Endothelial cell of umbilical vein (primary cell): ENCODE measurements at regions not wholly inside any gene's neighbourhood (a gene's known extent, or its start where the extent isn't known, plus 50 kb on each side); places are given as distances from the start of the nearest gene placed in this dataset.
A peak's percentile ranks its signal among the peaks of the same experiment; 100 is the strongest.

Experiments
- BruUV-seq: library from RNA; stranded (reverse); fragments of 400-500 nt; replicated peaks from 2 replicates; lab custom pipeline; 2021; lab: Mats Ljungman, UMichigan
- CTCF ChIA-PET: fragments of 300-600, 350-600 bp; sonication (Branson Sonifier 250); formaldehyde crosslinking; loops from one replicate; lab custom pipeline; 2021; ENCODE audit warnings: antibody characterized with exemption, inconsistent platforms; lab: Charles Lee
- POLR2A ChIA-PET: fragments of 300-600, 350-600 bp; sonication (Branson Sonifier 250); formaldehyde crosslinking; loops from one replicate; lab custom pipeline; 2021; ENCODE audit warnings: antibody characterized with exemption, inconsistent platforms; lab: Charles Lee
- DNase-seq: peaks from one replicate; pipeline ENCODE4 v3.0.0-alpha.2; 2011; ENCODE audit warnings: low read depth, low spot score
- FAIRE-seq: peaks from 2 replicates; lab custom pipeline; 2011; peaks lifted over from hg19 to GRCh38; lab: Jason Lieb, UNC
- H2AFZ ChIP-seq: 2 replicates; pipeline ENCODE4 v1.6.0; 2012; ENCODE audit warnings: low read depth, low read length, control low read depth, inconsistent platforms
- H3K27ac ChIP-seq: 2 replicates; pipeline ENCODE4 v1.5.1; 2011; ENCODE audit warnings: low read depth, mild to moderate bottlenecking, control low read depth, low read length, moderate library complexity; ENCODE audit not compliant: insufficient read depth
- H3K27me3 ChIP-seq, 2 experiments: 2 replicates each; pipeline versions ENCODE4 v1.6.0 to v1.6.1; 2011; ENCODE audit warnings: low read length in 2 of 2, mixed read lengths in 1 of 2; ENCODE audit not compliant: control insufficient read depth in 2 of 2, insufficient read depth in 2 of 2
- H3K36me3 ChIP-seq, 2 experiments: 2 replicates in 1 of 2; 3 replicates in 1 of 2; pipeline ENCODE4 v1.5.1; 2011; ENCODE audit warnings: low read length in 2 of 2, mild to moderate bottlenecking in 1 of 2, moderate library complexity in 1 of 2; ENCODE audit not compliant: control insufficient read depth in 2 of 2, insufficient read depth in 2 of 2; ENCODE audit errors: extremely low read depth in 1 of 2
- H3K4me1 ChIP-seq: 3 replicates; pipeline ENCODE4 v1.5.1; 2011; ENCODE audit warnings: mild to moderate bottlenecking, low read length; ENCODE audit not compliant: control insufficient read depth, insufficient read depth; ENCODE audit errors: extremely low read depth
- H3K4me2 ChIP-seq: 2 replicates; pipeline ENCODE4 v1.6.1; 2011; ENCODE audit warnings: low read length, control low read depth, mixed read lengths; ENCODE audit not compliant: insufficient read depth
- H3K4me3 ChIP-seq, 3 experiments: fragments of 200-600 bp in 1 of 3; sonication (generic), shearing (Covaris generic) in 1 of 3; replicated peaks in 1 of 3; 2 replicates each; pipeline ENCODE4 v1.5.1; 2011 to 2016; ENCODE audit warnings: control low read depth in 3 of 3, low read length in 3 of 3, mild to moderate bottlenecking in 2 of 3, inconsistent platforms in 1 of 3, low read depth in 1 of 3, moderate library complexity in 1 of 3; ENCODE audit not compliant: insufficient read depth in 1 of 3
- H3K79me2 ChIP-seq: 2 replicates; pipeline ENCODE4 v1.6.0; 2012; ENCODE audit warnings: low read length, inconsistent platforms; ENCODE audit not compliant: control insufficient read depth, insufficient read depth
- H3K9ac ChIP-seq: replicated peaks from 2 replicates; pipeline ENCODE3; 2011; ENCODE audit warnings: low read length, control low read depth; ENCODE audit not compliant: insufficient read depth; ENCODE audit errors: extremely low read depth
- H3K9me1 ChIP-seq: replicated peaks from 3 replicates; pipeline ENCODE4 v1.6.0; 2011; ENCODE audit warnings: mild to moderate bottlenecking, low read length; ENCODE audit not compliant: control insufficient read depth, insufficient read depth; ENCODE audit errors: extremely low read depth
- H3K9me3 ChIP-seq: replicated peaks from 2 replicates; pipeline ENCODE4 v1.5.1; 2012; ENCODE audit warnings: low read length, inconsistent platforms; ENCODE audit not compliant: control insufficient read depth, insufficient read depth
- H4K20me1 ChIP-seq: replicated peaks from 2 replicates; pipeline ENCODE3; 2011; ENCODE audit warnings: mild to moderate bottlenecking, low read length; ENCODE audit not compliant: control insufficient read depth, insufficient read depth; ENCODE audit errors: extremely low read depth
- CTCF ChIP-seq, 2 donors: IDR thresholded peaks; 1 replicate in 1 of 2; 2 replicates in 1 of 2; pipeline ENCODE4 v1.5.1; 2011; ENCODE audit warnings: low read length in 2 of 2, mild to moderate bottlenecking in 2 of 2, moderate library complexity in 2 of 2, control low read depth in 1 of 2, inconsistent platforms in 1 of 2, low read depth in 1 of 2; ENCODE audit not compliant: insufficient read depth in 1 of 2; ENCODE audit errors: extremely low read depth in 1 of 2
- EZH2 ChIP-seq: IDR thresholded peaks from 2 replicates; pipeline ENCODE4 v1.6.1; 2012; ENCODE audit warnings: borderline replicate concordance, low read depth, mild to moderate bottlenecking, moderate library complexity, low read length, inconsistent platforms; ENCODE audit not compliant: severe bottlenecking
- FOS ChIP-seq: IDR thresholded peaks from 2 replicates; pipeline ENCODE4 v1.6.1; 2011; ENCODE audit warnings: mild to moderate bottlenecking, low read length, moderate library complexity, borderline replicate concordance; ENCODE audit not compliant: insufficient read depth
- GATA2 ChIP-seq: IDR thresholded peaks from 2 replicates; pipeline ENCODE4 v1.7.0; 2011; ENCODE audit warnings: low read depth, mild to moderate bottlenecking, moderate library complexity, mixed read lengths, low read length; ENCODE audit not compliant: insufficient read length, insufficient read depth
- JUN ChIP-seq: IDR thresholded peaks from 2 replicates; pipeline ENCODE4 v1.6.1; 2011; ENCODE audit warnings: borderline replicate concordance, low read depth; ENCODE audit not compliant: insufficient read length, insufficient read depth
- MYC ChIP-seq: IDR thresholded peaks from one replicate; pipeline ENCODE4 v1.6.1; 2011; ENCODE audit warnings: mild to moderate bottlenecking, low read depth, low read length
- POLR2A ChIP-seq: IDR thresholded peaks from 2 replicates; pipeline ENCODE4 v1.6.1; 2012; ENCODE audit warnings: low read depth, mild to moderate bottlenecking, control low read depth, low read length
- POLR2AphosphoS5 ChIP-seq: IDR thresholded peaks from 2 replicates; pipeline ENCODE4 v1.6.1; 2012; ENCODE audit warnings: low read depth, mild to moderate bottlenecking, control low read depth, low read length, moderate library complexity; ENCODE audit not compliant: insufficient read depth
- dilution Hi-C: fragments of 300-500 bp; cut with MboI; formaldehyde crosslinking; loops from one replicate; pipeline ENCODE4 v1.15.0; 2019; ENCODE audit warnings: low sequenced_read_pairs; ENCODE audit not compliant: extremely low pct_ligation_motif_present
- intact Hi-C: fragments of 100-400 bp; cut with micrococcal nuclease; formaldehyde crosslinking; loops from one replicate; pipeline ENCODE4 v1.10.0; 2022

- dilution Hi-C loops, result no loop called here
- no peak for FAIRE-seq
Measured at GRCh38 chr6:56849896-56850295, 105.0 kb upstream of the BEND6 start.

More at GRCh38 chr6:56849896-56850295, 105.0 kb upstream of the BEND6 start:
- Histone ChIP-seq H3K27me3 (no peaks in the 10 kb centered on the region), H3K9ac (no peak overlapping the region), H3K9me1 (no peaks in the 10 kb centered on the region), H3K9me3 (no peaks in the 10 kb centered on the region), H2AFZ (no peak overlapping the region), H3K4me3 (peak overlapping the region in 1 of 3 experiments; percentile 4), H3K79me2 (peaks cover 45% of the 10 kb centered on the region), H3K4me1 (peaks cover 29% of the 10 kb centered on the region), H3K27ac (no peak overlapping the region), H4K20me1 (no peaks in the 10 kb centered on the region), H3K4me2 (peak overlapping the region; percentile 96), H3K36me3 (no peaks in the 10 kb centered on the region)
- no peak for TF ChIP-seq FOS
- no peak for TF ChIP-seq GATA2
- TF ChIP-seq CTCF (IDR thresholded peaks at IDR 0.05; ENCODE audit: extremely low read depth in 1 of 2, insufficient read depth in 1 of 2, low read depth in 1 of 2, low read length in 2 of 2), result no peak
- TF ChIP-seq MYC, result no peak
- no peak for TF ChIP-seq POLR2AphosphoS5
- TF ChIP-seq JUN, result no peak
- TF ChIP-seq EZH2, result no peak
- TF ChIP-seq POLR2A, result no peak
- intact Hi-C loops, result loop anchor here (2.0 to 10.0 kb wide), 4 partner anchors 93 to 491 kb away; partner anchors contain the start of gene BEND6
- no TSS peak for BruUV-seq
- ChIA-PET POLR2A (no interaction called here), CTCF (interaction anchor here (1.9 to 6.1 kb wide), 10 partner anchors 9 to 255 kb away, joined by 6 to 70 read pairs (median 46); partner anchors contain the start of gene DST)
- no peak for DNase-seq
